ENCODE measurements at regions not wholly inside any gene's neighbourhood (a gene's known extent, or its start where the extent isn't known, plus 50 kb on each side); places are given as distances from the start of the nearest gene placed in this dataset.

GRCh38 chr11:47917599-47918369 is 62.6 kb upstream of the PTPRJ start:
- H3K9me3 Mint-ChIP-seq, result peaks cover 4% of the 10 kb centered on the region
- no peaks in the 10 kb centered on the region for H3K36me3 Mint-ChIP-seq
- no peak for TF ChIP-seq CTCF (IDR thresholded peaks at IDR 0.05; ENCODE audit: unreplicated experiment)
- H3K4me1 Mint-ChIP-seq, result peaks cover 47% of the 10 kb centered on the region
- peak; percentile 35 to 54 for DNase-seq (ENCODE audit: low spot score in 2 of 2, unreplicated experiment in 2 of 2)
- no peaks in the 10 kb centered on the region for H3K27me3 Mint-ChIP-seq (ENCODE audit: low read depth)
- H3K4me3 Mint-ChIP-seq, result peak overlapping the region; percentile 13
- peak overlapping the region; percentile 83 for H3K27ac Mint-ChIP-seq

GRCh38 chr11:47916361-47916841 is 64.0 kb upstream of the PTPRJ start:
- H3K4me3 Mint-ChIP-seq, result no peak overlapping the region

GRCh38 chr11:47915783-47916182 is 64.6 kb upstream of the PTPRJ start:
- no peak for DNase-seq (ENCODE audit: low spot score in 2 of 2, unreplicated experiment in 2 of 2)
- no peak overlapping the region for H3K4me3 Mint-ChIP-seq
- H3K27ac Mint-ChIP-seq, result no peak overlapping the region
- no peaks in the 10 kb centered on the region for H3K27me3 Mint-ChIP-seq (ENCODE audit: low read depth)
- TF ChIP-seq CTCF (IDR thresholded peaks at IDR 0.05; ENCODE audit: unreplicated experiment), result no peak
- no peaks in the 10 kb centered on the region for H3K36me3 Mint-ChIP-seq
- no peaks in the 10 kb centered on the region for H3K9me3 Mint-ChIP-seq
- H3K4me1 Mint-ChIP-seq, result peaks cover 47% of the 10 kb centered on the region

More at GRCh38 chr11:47916361-47916841, 64.0 kb upstream of the PTPRJ start:
- peak in 1 of 2 experiments; percentile 53 for DNase-seq (ENCODE audit: low spot score in 2 of 2, unreplicated experiment in 2 of 2)
- Mint-ChIP-seq H3K9me3 (peaks cover 3% of the 10 kb centered on the region), H3K4me1 (peaks cover 47% of the 10 kb centered on the region), H3K27me3 (ENCODE audit: low read depth) (no peaks in the 10 kb centered on the region), H3K36me3 (no peaks in the 10 kb centered on the region), H3K27ac (peak overlapping the region; percentile 90)
- no peak for TF ChIP-seq CTCF (IDR thresholded peaks at IDR 0.05; ENCODE audit: unreplicated experiment)

GRCh38 chr11:47915374-47915773 is 65.0 kb upstream of the PTPRJ start:
- no peak for TF ChIP-seq CTCF (IDR thresholded peaks at IDR 0.05; ENCODE audit: unreplicated experiment)
- no peak for DNase-seq (ENCODE audit: low spot score in 2 of 2, unreplicated experiment in 2 of 2)
- Mint-ChIP-seq H3K27ac (peak overlapping the region; percentile 34), H3K4me3 (no peak overlapping the region), H3K9me3 (no peaks in the 10 kb centered on the region), H3K36me3 (no peaks in the 10 kb centered on the region), H3K27me3 (ENCODE audit: low read depth) (no peaks in the 10 kb centered on the region), H3K4me1 (peaks cover 47% of the 10 kb centered on the region)

- Mint-ChIP-seq H3K4me3 (no peak overlapping the region), H3K36me3 (no peaks in the 10 kb centered on the region), H3K4me1 (peaks cover 47% of the 10 kb centered on the region), H3K27ac (peak overlapping the region; percentile 66), H3K27me3 (ENCODE audit: low read depth) (no peaks in the 10 kb centered on the region), H3K9me3 (no peaks in the 10 kb centered on the region)
- TF ChIP-seq CTCF (IDR thresholded peaks at IDR 0.05; ENCODE audit: unreplicated experiment), result no peak
- no peak for DNase-seq (ENCODE audit: low spot score in 2 of 2, unreplicated experiment in 2 of 2)
Observed at GRCh38 chr11:47914743-47915142, 65.6 kb upstream of the PTPRJ start.

All from mesothelial cell of epicardium (in vitro differentiated cells).